HUES48 (cell line): ENCODE measurements at regions not wholly inside any gene's neighbourhood (a gene's known extent, or its start where the extent isn't known, plus 50 kb on each side); places are given as distances from the start of the nearest gene placed in this dataset.

Experiments
- H3K27ac ChIP-seq: one replicate; pipeline ENCODE4 v1.7.0; 2013; ENCODE audit warnings: low read depth, low read length, inconsistent platforms
- H3K27me3 ChIP-seq: 2 replicates; pipeline ENCODE4 v1.6.1; 2013; ENCODE audit warnings: mild to moderate bottlenecking, low read length; ENCODE audit not compliant: control insufficient read depth, insufficient read depth
- H3K36me3 ChIP-seq: 2 replicates; pipeline ENCODE4 v1.6.1; 2013; ENCODE audit warnings: low read length; ENCODE audit not compliant: control insufficient read depth, insufficient read depth
- H3K4me1 ChIP-seq: 2 replicates; pipeline ENCODE4 v1.6.1; 2013; ENCODE audit warnings: mild to moderate bottlenecking, low read length; ENCODE audit not compliant: control insufficient read depth, insufficient read depth
- H3K4me3 ChIP-seq: 2 replicates; pipeline ENCODE4 v1.5.1; 2013; ENCODE audit warnings: mild to moderate bottlenecking, low read depth, low read length
- H3K9ac ChIP-seq: 2 replicates; pipeline ENCODE4 v1.6.1; 2013; ENCODE audit warnings: mild to moderate bottlenecking, low read depth, low read length, moderate library complexity
- H3K9me3 ChIP-seq: 2 replicates; pipeline ENCODE4 v1.6.1; 2013; ENCODE audit warnings: low read length; ENCODE audit not compliant: control insufficient read depth, insufficient read depth

GRCh38 chr1:58310881-58311280, 235.6 kb downstream of the OMA1 start:
- Histone ChIP-seq H3K9ac (no peak overlapping the region), H3K36me3 (no peaks in the 10 kb centered on the region), H3K4me3 (no peak overlapping the region), H3K27me3 (no peaks in the 10 kb centered on the region), H3K27ac (no peak overlapping the region), H3K9me3 (no peaks in the 10 kb centered on the region), H3K4me1 (peaks cover 30% of the 10 kb centered on the region)

DNA sequence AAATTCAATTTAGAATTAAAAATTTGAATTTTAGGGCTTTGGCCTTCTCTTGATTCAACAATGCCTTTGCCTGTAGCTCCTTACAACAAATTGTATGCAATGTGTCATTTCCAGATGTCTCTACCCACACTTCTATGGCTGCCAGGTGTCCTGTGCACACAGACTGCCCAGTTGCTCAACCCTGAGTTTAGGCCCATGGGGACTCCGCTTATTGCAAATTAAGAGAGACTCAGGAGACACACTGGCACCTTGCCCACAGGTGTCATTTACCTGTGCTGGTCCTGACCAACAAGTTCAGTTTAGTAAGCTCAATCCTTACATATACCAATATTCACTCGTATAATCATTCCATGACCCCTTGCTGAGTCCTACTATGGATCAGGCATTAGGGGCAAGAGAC, 236.1 kb downstream of the OMA1 start:
- Histone ChIP-seq H3K9me3 (no peaks in the 10 kb centered on the region), H3K9ac (no peak overlapping the region), H3K4me3 (no peak overlapping the region), H3K27ac (no peak overlapping the region), H3K36me3 (no peaks in the 10 kb centered on the region), H3K4me1 (peaks cover 30% of the 10 kb centered on the region), H3K27me3 (no peaks in the 10 kb centered on the region)

DNA sequence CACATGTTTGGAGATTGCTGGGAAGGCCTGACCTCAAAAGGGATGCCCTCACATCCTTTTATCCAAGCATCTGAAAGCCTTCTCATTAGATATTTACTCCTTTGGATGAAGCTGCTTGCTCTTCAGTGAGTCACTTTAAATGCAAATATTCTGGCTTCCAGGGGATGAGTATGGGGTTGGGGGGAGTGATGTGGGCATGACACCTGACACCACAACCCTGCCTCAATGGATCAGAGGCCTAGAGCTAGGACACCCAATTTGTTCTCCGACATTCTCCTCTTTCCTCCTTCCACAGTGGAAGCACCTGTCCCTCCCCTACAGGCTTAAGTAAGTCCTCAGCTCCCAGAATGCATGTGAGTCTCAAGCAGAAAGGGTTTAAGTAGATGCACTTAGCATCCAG, 238.3 kb downstream of the OMA1 start:
- no peaks in the 10 kb centered on the region for H3K36me3 ChIP-seq
- no peak overlapping the region for H3K27ac ChIP-seq
- H3K9me3 ChIP-seq = no peaks in the 10 kb centered on the region
- H3K4me1 ChIP-seq = peaks cover 30% of the 10 kb centered on the region
- no peak overlapping the region for H3K9ac ChIP-seq
- no peak overlapping the region for H3K4me3 ChIP-seq
- H3K27me3 ChIP-seq = no peaks in the 10 kb centered on the region

DNA sequence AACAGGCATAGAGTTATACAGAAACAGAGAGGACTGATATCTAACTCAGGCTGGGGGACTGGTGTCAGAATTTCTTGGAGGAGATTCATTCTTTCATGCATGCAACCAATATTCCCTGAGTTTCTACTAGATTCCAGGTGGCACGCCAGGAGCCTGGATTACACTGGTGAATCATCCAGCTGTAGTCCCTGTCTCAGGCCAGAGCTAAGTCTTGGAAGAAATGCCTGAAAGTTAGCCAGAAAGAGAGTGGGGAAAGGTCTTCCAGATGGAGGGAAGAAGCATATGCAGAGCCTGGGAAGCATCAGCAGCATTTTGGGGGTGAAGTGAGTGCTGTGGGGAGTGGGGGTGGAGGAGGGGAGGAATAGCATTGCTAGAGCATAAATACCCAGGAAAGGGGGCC, 239.1 kb downstream of the OMA1 start:
- Histone ChIP-seq H3K9me3 (no peaks in the 10 kb centered on the region), H3K9ac (no peak overlapping the region), H3K4me3 (no peak overlapping the region), H3K27me3 (no peaks in the 10 kb centered on the region), H3K4me1 (peaks cover 27% of the 10 kb centered on the region), H3K27ac (no peak overlapping the region), H3K36me3 (no peaks in the 10 kb centered on the region)

GRCh38 chr1:58305622-58306021, 240.9 kb downstream of the OMA1 start:
- Histone ChIP-seq H3K27ac (no peak overlapping the region), H3K9me3 (no peaks in the 10 kb centered on the region), H3K36me3 (no peaks in the 10 kb centered on the region), H3K9ac (no peak overlapping the region), H3K27me3 (no peaks in the 10 kb centered on the region), H3K4me1 (peaks cover 23% of the 10 kb centered on the region), H3K4me3 (no peak overlapping the region)

DNA sequence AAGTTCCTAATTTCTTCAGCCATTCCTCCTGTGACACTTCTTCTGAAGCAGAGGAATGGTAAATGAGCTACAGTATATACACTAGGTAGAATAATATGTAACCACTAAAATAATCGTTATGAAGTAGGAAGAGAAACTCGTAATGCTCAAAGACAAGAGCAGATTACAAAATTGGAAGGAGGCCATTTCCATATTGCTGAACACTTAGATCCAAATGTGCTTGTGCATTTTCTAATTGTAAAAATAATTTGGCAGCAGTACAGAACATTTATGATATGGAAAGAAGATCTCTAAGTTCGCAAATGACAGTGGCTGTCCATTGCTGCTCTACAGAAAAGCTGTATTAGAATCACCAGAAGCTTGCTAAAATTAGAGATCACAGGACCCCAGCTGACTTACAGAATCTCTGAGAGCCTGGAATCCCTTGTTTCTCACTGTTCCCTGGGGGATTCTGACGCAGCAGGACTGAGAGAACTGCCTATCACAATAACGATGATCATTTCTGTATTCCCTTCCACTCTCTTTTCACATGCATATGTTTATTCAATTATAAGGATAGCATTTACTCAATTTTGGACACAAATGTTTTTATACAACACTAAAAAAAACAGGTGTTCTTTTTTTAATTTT, 242.1 kb downstream of the OMA1 start:
- Histone ChIP-seq H3K9ac (no peak overlapping the region), H3K27me3 (no peaks in the 10 kb centered on the region), H3K36me3 (no peaks in the 10 kb centered on the region), H3K4me1 (peaks cover 23% of the 10 kb centered on the region), H3K4me3 (no peak overlapping the region), H3K9me3 (no peaks in the 10 kb centered on the region), H3K27ac (no peak overlapping the region)

DNA sequence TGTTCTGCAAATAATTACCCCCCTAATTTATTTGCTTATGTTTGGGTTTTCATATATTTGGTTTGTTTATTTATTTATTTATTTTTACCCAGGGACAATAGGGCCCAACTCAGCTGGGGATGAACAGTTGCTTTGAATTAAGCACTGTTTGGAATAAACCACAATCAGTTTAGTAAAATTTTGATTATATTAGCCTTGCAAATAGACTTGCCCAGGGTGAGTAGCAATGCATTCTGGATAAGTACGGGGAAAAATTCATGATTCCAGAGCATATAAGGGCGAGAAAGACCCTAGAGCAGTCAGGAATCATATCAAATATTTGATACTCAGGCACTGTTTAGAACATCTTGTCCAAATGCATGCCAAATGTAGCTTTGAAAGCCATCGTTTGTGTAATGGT, 242.7 kb downstream of the OMA1 start:
- Histone ChIP-seq H3K27ac (no peak overlapping the region), H3K27me3 (no peaks in the 10 kb centered on the region), H3K36me3 (no peaks in the 10 kb centered on the region), H3K4me3 (no peak overlapping the region), H3K4me1 (peaks cover 23% of the 10 kb centered on the region), H3K9ac (no peak overlapping the region), H3K9me3 (no peaks in the 10 kb centered on the region)

GRCh38 chr1:58293388-58293787, 253.1 kb downstream of the OMA1 start:
- Histone ChIP-seq H3K4me3 (no peak overlapping the region), H3K4me1 (0 out of 2 replicates have a peak, but pooled peaks cover 3% of the 10 kb centered on the region), H3K9ac (no peak overlapping the region), H3K36me3 (no peaks in the 10 kb centered on the region), H3K27me3 (no peaks in the 10 kb centered on the region), H3K9me3 (no peaks in the 10 kb centered on the region), H3K27ac (no peak overlapping the region)

GRCh38 chr1:58290685-58291372, 255.7 kb downstream of the OMA1 start:
- no peaks in the 10 kb centered on the region for H3K9me3 ChIP-seq
- H3K27ac ChIP-seq = no peak overlapping the region
- no peak overlapping the region for H3K4me3 ChIP-seq
- H3K36me3 ChIP-seq = no peaks in the 10 kb centered on the region
- no peaks in the 10 kb centered on the region for H3K27me3 ChIP-seq
- no peak overlapping the region for H3K9ac ChIP-seq
- H3K4me1 ChIP-seq = no peaks in the 10 kb centered on the region

DNA sequence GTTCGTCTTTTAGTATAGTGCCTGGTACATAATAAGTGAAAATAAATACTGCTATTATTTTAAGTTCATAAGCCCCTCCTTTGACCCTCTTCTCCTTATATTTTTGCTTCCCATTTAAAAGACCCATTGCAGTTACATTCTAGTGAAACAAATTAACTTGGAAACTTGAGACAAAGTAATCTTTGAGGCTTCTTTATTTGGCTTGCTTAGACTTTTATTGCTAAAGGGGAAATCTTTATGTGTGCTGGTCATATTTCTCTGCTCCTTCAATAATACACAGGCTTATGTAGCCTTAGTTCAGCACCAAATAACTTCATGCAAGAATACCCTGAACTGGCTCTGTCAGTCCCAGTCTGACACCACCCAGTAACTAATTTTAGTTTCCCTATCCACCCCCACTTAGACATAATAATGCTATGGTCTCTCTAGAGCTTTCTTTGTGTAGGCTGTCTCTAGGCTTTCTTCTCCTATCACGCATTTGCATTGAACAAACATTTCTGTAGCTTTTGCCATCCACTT, 257.8 kb downstream of the OMA1 start:
- no peaks in the 10 kb centered on the region for H3K27me3 ChIP-seq

DNA sequence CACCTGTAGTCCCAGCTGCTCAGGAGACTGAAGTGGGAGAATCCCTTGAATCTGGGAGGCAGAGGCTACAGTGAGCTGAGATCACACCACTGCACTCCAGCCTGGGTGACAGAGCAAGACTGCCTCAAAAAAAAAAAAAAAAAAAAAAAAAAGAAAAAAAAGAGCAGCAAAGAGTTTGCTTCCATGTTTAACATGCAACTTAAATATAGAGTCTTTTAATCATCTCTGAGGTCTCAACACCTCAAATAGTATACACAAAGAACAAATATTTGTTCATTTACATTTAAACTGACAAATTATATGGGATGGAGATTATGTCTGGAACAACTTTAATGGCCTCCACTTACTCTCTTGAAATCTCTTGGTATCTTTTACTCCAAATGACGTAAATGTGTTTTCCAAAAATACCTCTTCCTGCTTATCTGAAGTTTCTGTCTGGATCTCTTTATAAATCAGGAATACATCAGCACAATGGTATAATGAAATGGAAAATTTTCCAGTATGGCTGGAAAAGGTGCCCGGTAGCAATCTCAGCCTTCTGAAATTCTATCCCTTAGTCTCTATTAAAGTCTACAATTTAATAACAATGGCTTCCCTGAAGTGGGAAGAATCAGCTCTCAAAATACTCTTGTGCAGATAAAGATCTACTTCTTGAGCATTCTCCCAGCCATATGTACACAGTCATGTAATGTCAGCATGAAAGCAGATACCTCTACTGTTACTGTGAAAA, 258.5 kb downstream of the OMA1 start:
- Histone ChIP-seq H3K36me3 (no peaks in the 10 kb centered on the region), H3K9me3 (no peaks in the 10 kb centered on the region), H3K9ac (no peak overlapping the region), H3K4me3 (no peak overlapping the region), H3K27me3 (no peaks in the 10 kb centered on the region), H3K27ac (no peak overlapping the region), H3K4me1 (0 out of 2 replicates have a peak, but pooled peaks cover under 1% of the 10 kb centered on the region)

More for the DNA sequence above, 257.8 kb downstream of the OMA1 start:
- no peak overlapping the region for H3K9ac ChIP-seq
- no peaks in the 10 kb centered on the region for H3K9me3 ChIP-seq
- H3K36me3 ChIP-seq = no peaks in the 10 kb centered on the region
- no peak overlapping the region for H3K4me3 ChIP-seq
- no peaks in the 10 kb centered on the region for H3K4me1 ChIP-seq
- no peak overlapping the region for H3K27ac ChIP-seq
